ENCODE measurements at regions not wholly inside any gene's neighbourhood (a gene's known extent, or its start where the extent isn't known, plus 50 kb on each side); places are given as distances from the start of the nearest gene placed in this dataset.
A peak's percentile ranks its signal among the peaks of the same experiment; 100 is the strongest.

- FAIRE-seq, result peak; percentile 98
- DNase-seq (ENCODE audit: insufficient read length, low spot score), result no peak
- TF ChIP-seq CTCF (IDR thresholded peaks at IDR 0.05; ENCODE audit: insufficient read depth, missing control alignments), result no peak
Observed at GRCh38 chr18:60266558-60266957, 106.0 kb downstream of the MC4R start.

- FAIRE-seq, result no peak
- TF ChIP-seq CTCF (IDR thresholded peaks at IDR 0.05; ENCODE audit: insufficient read depth, missing control alignments), result no peak
- DNase-seq (ENCODE audit: insufficient read length, low spot score), result no peak
Observed at GRCh38 chr18:60259052-60259681, 113.4 kb downstream of the MC4R start.

- no peak for DNase-seq (ENCODE audit: insufficient read length, low spot score)
- FAIRE-seq, result no peak
Observed at GRCh38 chr18:60249388-60249787, 123.2 kb downstream of the MC4R start.

GRCh38 chr18:60248336-60249330 lies 123.9 kb downstream of the MC4R start:
- no peak for DNase-seq (ENCODE audit: insufficient read length, low spot score)

More at GRCh38 chr18:60249388-60249787, 123.2 kb downstream of the MC4R start:
- TF ChIP-seq CTCF (IDR thresholded peaks at IDR 0.05; ENCODE audit: insufficient read depth, missing control alignments), result no peak

GRCh38 chr18:60247103-60247502 lies 125.5 kb downstream of the MC4R start:
- TF ChIP-seq CTCF (IDR thresholded peaks at IDR 0.05; ENCODE audit: insufficient read depth, missing control alignments), result no peak
- DNase-seq (ENCODE audit: insufficient read length, low spot score), result no peak
- FAIRE-seq, result no peak

More at GRCh38 chr18:60248336-60249330, 123.9 kb downstream of the MC4R start:
- peak; percentile 97 for FAIRE-seq
- no peak for TF ChIP-seq CTCF (IDR thresholded peaks at IDR 0.05; ENCODE audit: insufficient read depth, missing control alignments)

- DNase-seq (ENCODE audit: insufficient read length, low spot score), result peak; percentile 66
Observed at GRCh38 chr18:60246606-60247005, 126.0 kb downstream of the MC4R start.

More at GRCh38 chr18:60246606-60247005, 126.0 kb downstream of the MC4R start:
- TF ChIP-seq CTCF (IDR thresholded peaks at IDR 0.05; ENCODE audit: insufficient read depth, missing control alignments), result no peak
- FAIRE-seq, result peak; percentile 100
